ENCODE measurements at regions not wholly inside any gene's neighbourhood (a gene's known extent, or its start where the extent isn't known, plus 50 kb on each side); places are given as distances from the start of the nearest gene placed in this dataset.

- ATAC-seq: no peak
- Histone ChIP-seq H3K9me3 (no peaks in the 10 kb centered on the region), H3K27ac (no peak overlapping the region), H3K4me3 (no peak overlapping the region), H3K36me3 (no peaks in the 10 kb centered on the region), H3K27me3 (ENCODE audit: low read depth) (peaks cover 4% of the 10 kb centered on the region), H3K4me1 (no peaks in the 10 kb centered on the region)
- intact Hi-C loops (cut with DNase I): no loop called here
- TF ChIP-seq, protein P1, sequence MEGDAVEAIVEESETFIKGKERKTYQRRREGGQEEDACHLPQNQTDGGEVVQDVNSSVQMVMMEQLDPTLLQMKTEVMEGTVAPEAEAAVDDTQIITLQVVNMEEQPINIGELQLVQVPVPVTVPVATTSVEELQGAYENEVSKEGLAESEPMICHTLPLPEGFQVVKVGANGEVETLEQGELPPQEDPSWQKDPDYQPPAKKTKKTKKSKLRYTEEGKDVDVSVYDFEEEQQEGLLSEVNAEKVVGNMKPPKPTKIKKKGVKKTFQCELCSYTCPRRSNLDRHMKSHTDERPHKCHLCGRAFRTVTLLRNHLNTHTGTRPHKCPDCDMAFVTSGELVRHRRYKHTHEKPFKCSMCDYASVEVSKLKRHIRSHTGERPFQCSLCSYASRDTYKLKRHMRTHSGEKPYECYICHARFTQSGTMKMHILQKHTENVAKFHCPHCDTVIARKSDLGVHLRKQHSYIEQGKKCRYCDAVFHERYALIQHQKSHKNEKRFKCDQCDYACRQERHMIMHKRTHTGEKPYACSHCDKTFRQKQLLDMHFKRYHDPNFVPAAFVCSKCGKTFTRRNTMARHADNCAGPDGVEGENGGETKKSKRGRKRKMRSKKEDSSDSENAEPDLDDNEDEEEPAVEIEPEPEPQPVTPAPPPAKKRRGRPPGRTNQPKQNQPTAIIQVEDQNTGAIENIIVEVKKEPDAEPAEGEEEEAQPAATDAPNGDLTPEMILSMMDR (IDR thresholded peaks at IDR 0.05): no peak
- no peak for DNase-seq
Measured at GRCh38 chr3:44060164-44060563, 181.5 kb upstream of the TOPAZ1 start.

DNA sequence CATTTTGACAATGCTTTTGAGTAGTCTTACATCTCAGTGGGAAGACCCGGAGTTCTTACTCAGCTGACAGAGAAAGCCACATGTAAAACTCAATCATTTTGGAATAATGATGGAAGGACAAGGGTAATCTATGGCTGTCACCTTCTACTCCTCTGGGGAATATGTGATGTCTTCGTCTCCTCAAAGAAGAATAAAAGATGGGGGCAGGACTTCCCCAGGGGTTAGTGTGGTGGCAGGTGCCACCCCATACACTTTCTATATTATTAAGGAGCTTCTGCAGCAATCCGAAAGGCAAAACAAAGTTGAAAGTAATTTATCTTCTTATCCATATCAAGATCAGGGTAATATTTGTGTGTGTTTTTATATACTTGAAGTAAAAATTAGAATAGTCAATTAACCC lies 180.4 kb upstream of the TOPAZ1 start:
- peaks cover 4% of the 10 kb centered on the region for H3K27me3 ChIP-seq (ENCODE audit: low read depth)
- ATAC-seq: no peak

GRCh38 chr3:44061961-44062360 lies 179.7 kb upstream of the TOPAZ1 start:
- ATAC-seq: no peak
- H3K27ac ChIP-seq: no peak overlapping the region
- no peaks in the 10 kb centered on the region for H3K36me3 ChIP-seq
- H3K9me3 ChIP-seq: no peaks in the 10 kb centered on the region
- no peaks in the 10 kb centered on the region for H3K4me1 ChIP-seq
- TF ChIP-seq, protein P1 (IDR thresholded peaks at IDR 0.05): no peak
- H3K4me3 ChIP-seq: no peak overlapping the region
- intact Hi-C loops (cut with DNase I): no loop called here
- DNase-seq: no peak
- peaks cover 4% of the 10 kb centered on the region for H3K27me3 ChIP-seq (ENCODE audit: low read depth)

More for the DNA sequence above, 180.4 kb upstream of the TOPAZ1 start:
- H3K27ac ChIP-seq: no peak overlapping the region
- H3K4me3 ChIP-seq: no peak overlapping the region
- no peak for DNase-seq
- no peaks in the 10 kb centered on the region for H3K9me3 ChIP-seq
- TF ChIP-seq, protein P1 (IDR thresholded peaks at IDR 0.05): no peak
- H3K36me3 ChIP-seq: no peaks in the 10 kb centered on the region
- intact Hi-C loops (cut with DNase I): no loop called here
- H3K4me1 ChIP-seq: no peaks in the 10 kb centered on the region

DNA sequence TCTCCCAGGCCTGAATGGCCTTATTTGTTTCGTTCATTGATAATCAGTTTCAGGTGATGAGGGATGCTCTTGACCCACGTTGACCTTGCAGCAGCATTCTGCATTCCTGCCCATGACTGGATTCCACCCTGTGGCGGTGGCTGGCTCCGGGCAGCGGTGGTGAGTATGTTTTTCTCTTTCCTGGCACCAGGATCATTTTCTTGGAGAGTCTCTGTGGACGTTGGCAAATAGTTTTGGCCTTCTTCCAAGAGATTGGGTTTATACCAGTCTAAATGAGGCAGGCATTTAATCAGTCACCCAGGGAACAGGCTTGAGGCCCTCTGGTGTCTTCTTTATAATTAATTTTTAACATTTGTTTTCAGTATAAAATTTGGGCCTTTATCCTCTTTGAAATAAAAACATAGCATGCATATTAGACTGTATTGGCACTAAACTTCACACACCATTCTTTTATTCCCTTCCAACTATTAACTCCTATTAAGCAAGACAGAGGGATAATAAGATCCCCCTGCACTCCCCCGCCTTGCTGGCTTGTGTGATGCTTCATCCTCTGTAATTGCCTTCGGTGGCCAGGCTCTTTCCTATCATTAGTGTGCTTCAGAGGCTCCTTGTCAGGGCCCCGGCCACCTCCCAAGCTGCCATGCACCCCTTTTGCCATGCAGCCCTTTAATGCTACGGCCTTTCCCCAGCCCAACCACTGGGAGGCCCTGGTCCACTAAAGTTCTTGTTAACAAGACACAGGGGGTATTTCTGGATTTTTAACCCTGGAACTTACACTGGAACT lies 176.2 kb upstream of the TOPAZ1 start:
- no peaks in the 10 kb centered on the region for H3K4me1 ChIP-seq
- H3K27me3 ChIP-seq (ENCODE audit: low read depth): peaks cover 4% of the 10 kb centered on the region
- no peaks in the 10 kb centered on the region for H3K36me3 ChIP-seq
- H3K9me3 ChIP-seq: no peaks in the 10 kb centered on the region
- intact Hi-C loops (cut with DNase I): no loop called here
- no peak overlapping the region for H3K27ac ChIP-seq
- no peak for DNase-seq
- TF ChIP-seq, protein P1 (IDR thresholded peaks at IDR 0.05): no peak
- no peak overlapping the region for H3K4me3 ChIP-seq
- ATAC-seq: peak; percentile 61 to 73

DNA sequence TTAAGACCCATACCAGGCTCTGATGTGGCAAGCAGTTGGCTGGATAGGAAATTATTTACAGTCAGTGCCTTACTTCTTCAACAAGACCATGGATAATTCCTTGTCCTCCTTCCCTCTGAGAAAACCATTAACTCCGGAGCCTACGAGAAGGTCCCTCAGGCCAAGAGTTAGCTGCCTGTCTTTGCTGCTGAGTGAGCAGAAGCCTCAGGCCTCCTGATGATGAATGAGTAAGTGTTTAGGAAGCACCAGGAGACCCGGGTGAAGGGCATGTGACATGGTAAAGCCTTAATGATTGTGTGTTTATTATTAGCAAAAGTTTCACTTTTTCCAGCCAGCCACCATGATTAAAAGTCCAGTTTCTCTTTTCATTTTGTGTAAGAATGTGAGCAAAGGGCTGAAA lies 174.9 kb upstream of the TOPAZ1 start:
- DNase-seq: no peak
- H3K36me3 ChIP-seq: no peaks in the 10 kb centered on the region
- no peaks in the 10 kb centered on the region for H3K4me1 ChIP-seq
- H3K27me3 ChIP-seq (ENCODE audit: low read depth): peaks cover 4% of the 10 kb centered on the region
- H3K4me3 ChIP-seq: no peak overlapping the region
- intact Hi-C loops (cut with DNase I): no loop called here
- no peak overlapping the region for H3K27ac ChIP-seq
- no peaks in the 10 kb centered on the region for H3K9me3 ChIP-seq
- no peak for ATAC-seq
- TF ChIP-seq, protein P1 (IDR thresholded peaks at IDR 0.05): no peak

Measured in lower lobe of right lung (tissue), 2 donors.